Astrocyte of the spinal cord (primary cell): ENCODE measurements at regions not wholly inside any gene's neighbourhood (a gene's known extent, or its start where the extent isn't known, plus 50 kb on each side); places are given as distances from the start of the nearest gene placed in this dataset.

Experiments used
- DNase-seq: peaks from one replicate; pipeline ENCODE4 v3.0.0; 2011; ENCODE audit warnings: low read depth, low spot score
- H3K4me3 ChIP-seq: 2 replicates; pipeline ENCODE4 v1.5.1; 2011; ENCODE audit warnings: low read depth, mild to moderate bottlenecking, low read length, moderate library complexity
- in situ Hi-C: cut with HindIII; loops from 2 replicates; pipeline ENCODE4 v1.10.0; 2017; ENCODE audit warnings: low sequenced_read_pairs
- TF ChIP-seq, protein P1 (sequence below): IDR thresholded peaks from 2 replicates; pipeline ENCODE4 v1.5.1; 2012; ENCODE audit warnings: low read depth, mild to moderate bottlenecking, low read length, inconsistent platforms

DNA sequence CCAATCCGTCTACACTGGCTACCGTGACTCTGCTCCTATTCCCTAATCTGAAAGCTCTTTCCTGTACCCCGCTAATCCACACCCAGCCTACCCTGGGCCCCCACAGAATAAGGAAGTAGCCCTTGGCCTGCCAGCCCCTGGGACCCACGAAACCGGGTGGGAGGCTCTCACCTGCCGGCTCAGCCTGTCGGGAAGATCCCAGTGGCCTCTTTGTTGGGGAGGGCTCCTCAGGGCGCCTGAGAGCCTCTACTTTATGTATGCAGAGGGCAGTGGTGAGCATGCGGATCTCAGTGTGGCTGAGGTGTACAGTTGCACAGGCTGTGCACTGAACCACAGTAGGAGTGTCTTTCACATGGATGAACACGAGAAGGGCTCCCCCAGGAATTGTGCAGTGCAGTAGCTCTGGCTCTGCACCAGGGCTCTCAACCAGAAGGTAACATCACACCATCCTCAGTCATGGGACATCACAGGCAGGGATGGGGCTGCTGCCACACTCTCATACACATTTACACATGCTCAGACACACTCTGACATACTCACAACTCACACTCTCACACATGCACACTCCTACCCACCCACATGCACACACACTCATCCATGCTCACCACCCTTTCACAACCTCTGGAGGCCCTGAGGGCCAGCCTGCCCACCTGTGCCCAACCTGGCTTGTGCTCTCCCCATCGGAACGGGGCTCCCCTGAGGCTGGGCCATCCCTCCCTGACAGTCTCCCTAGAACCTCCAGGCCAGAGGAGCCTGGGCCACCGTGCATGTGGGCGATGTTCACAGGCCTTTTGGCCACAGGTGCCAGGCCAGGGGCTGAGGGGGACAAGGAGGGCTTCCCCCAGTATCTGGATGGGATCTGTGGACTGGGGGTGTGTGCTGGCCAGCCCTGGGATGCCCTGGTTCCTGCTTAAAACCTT is 135.0 kb downstream of the URI1 start:
- no peak overlapping the region for H3K4me3 ChIP-seq
- TF ChIP-seq, protein P1, sequence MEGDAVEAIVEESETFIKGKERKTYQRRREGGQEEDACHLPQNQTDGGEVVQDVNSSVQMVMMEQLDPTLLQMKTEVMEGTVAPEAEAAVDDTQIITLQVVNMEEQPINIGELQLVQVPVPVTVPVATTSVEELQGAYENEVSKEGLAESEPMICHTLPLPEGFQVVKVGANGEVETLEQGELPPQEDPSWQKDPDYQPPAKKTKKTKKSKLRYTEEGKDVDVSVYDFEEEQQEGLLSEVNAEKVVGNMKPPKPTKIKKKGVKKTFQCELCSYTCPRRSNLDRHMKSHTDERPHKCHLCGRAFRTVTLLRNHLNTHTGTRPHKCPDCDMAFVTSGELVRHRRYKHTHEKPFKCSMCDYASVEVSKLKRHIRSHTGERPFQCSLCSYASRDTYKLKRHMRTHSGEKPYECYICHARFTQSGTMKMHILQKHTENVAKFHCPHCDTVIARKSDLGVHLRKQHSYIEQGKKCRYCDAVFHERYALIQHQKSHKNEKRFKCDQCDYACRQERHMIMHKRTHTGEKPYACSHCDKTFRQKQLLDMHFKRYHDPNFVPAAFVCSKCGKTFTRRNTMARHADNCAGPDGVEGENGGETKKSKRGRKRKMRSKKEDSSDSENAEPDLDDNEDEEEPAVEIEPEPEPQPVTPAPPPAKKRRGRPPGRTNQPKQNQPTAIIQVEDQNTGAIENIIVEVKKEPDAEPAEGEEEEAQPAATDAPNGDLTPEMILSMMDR: no peak
- no peak for DNase-seq
- in situ Hi-C loops: no loop called here

DNA sequence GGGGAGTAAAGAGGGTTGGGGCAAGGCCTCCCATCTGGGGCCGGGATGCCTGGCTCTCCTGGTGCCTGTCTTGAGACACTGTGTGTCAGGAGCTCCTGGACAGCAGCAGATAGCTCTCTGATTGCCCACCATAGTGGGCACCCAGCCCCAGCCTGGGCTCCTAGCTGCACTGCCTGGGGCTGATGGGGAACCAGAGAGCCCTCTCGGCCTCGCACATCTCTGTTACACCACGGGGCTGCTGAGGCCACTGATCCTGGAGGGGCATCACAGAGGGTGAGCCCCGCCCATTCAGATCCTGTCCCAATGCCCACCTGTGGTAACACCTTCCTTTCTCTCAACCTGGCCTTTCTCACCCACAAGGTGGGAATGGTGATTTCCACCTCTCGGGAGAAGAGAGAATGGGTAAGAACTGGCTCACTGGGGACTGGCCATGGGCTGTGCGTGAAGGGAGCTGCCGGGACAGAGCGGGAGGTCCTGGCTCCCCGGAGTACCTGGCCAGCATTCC is 135.9 kb downstream of the URI1 start:
- no peak for DNase-seq
- TF ChIP-seq, protein P1: no peak
- in situ Hi-C loops: no loop called here
- no peak overlapping the region for H3K4me3 ChIP-seq

DNA sequence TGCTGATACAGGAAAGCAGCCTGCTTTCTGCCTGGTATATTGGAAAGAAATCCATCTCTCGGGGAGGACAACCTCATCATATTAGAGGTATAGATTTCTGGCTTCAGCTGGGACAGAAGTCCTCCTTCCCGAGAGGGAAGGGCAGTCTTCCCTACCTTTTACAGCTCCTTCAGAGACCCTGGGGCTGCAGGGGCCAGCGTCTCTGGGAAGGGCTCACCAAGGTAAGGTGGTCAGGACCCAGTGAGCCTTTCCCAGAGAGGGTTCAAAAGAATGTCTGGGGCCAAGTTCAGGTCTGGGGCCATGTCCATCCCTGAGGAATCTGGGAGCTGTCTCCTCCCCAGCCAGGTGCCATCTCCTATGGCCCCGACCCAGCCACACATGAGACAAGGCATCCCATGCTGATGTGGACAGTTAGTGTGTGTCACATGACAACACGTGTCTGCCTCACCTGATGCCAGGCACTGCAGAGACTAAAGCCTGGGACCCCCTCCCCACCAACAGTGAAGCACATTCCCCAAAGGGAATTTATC is 136.4 kb downstream of the URI1 start:
- in situ Hi-C loops: no loop called here
- TF ChIP-seq, protein P1: no peak
- DNase-seq: no peak
- no peak overlapping the region for H3K4me3 ChIP-seq

DNA sequence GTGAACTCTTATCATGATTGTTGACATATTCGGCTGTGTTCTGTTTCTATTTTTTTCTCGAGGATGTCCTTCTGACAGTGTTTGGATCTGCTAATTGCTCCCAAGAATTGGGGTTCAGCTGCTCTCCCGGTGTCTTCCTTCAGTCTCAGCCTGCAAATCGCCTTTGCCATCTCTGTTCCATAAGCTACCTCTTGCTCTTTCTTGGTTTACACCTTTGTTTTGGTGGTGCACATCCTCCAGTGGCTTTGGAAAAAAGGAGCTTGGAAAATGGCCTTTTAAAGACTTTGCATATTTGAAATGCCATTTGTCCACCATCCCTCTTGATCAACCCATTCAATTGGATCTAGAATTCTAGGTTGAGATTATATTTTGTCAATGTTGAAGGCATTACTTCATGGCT is 137.2 kb downstream of the URI1 start:
- no peak overlapping the region for H3K4me3 ChIP-seq
- in situ Hi-C loops: no loop called here
- TF ChIP-seq, protein P1: no peak
- no peak for DNase-seq

DNA sequence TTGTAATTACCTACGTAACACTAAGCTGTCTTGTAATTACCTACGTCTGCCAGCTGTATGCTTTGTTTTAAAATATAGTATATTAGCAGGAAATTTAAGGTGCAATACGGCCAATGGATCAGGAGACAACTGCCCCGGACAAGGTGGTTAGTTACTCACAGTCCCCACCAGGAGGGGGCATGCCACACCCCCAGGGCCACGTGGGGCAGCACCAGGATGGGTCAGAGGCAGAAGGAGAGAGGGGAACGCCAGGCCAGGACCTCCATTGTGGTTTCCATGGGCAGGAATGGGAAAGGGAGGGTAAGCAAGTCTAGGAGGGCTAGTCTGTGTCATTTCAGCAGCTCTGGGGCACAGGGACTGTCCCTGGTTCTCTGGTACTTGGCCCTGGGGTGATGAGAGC is 140.1 kb downstream of the URI1 start:
- in situ Hi-C loops: no loop called here
- no peak for DNase-seq
- TF ChIP-seq, protein P1: no peak
- no peak overlapping the region for H3K4me3 ChIP-seq

DNA sequence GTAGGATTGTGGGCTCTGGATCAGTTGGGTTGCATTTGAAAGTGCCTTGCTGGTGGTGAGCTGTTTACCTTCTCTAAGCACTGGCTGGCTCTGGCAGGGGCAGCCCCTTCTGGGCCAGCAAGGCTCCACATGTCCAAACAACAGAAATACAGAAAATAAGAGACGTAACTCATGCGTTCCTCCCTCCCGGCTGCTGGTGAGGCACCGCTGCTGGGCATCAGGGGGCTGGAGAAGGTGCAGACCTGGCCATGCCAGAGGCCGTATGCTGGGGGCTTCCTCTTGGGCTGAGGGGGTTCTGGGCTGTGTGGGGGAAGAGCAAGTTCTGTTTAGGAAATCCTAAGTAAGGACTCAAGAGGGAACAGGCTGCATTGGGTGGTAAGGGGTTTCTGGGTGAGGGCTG is 140.6 kb downstream of the URI1 start:
- TF ChIP-seq, protein P1: no peak
- in situ Hi-C loops: no loop called here
- no peak for DNase-seq

More for the DNA sequence above, 140.6 kb downstream of the URI1 start:
- no peak overlapping the region for H3K4me3 ChIP-seq
